ENCODE measurements at regions not wholly inside any gene's neighbourhood (a gene's known extent, or its start where the extent isn't known, plus 50 kb on each side); places are given as distances from the start of the nearest gene placed in this dataset.

- Histone ChIP-seq H4K20me1 (replicated peaks; ENCODE audit: control insufficient read depth, insufficient read depth, low read length) (no peaks in the 10 kb centered on the region), H3K9ac (ENCODE audit: insufficient read depth in 1 of 2, low read depth in 2 of 2, low read length in 2 of 2) (no peak overlapping the region), H3K36me3 (ENCODE audit: control insufficient read depth, insufficient read depth, low read length) (no peaks in the 10 kb centered on the region), H3K27me3 (ENCODE audit: control insufficient read depth in 2 of 2, insufficient read depth in 2 of 2, low read length in 2 of 2) (no peaks in the 10 kb centered on the region), H3K27ac (ENCODE audit: extremely low read depth, low read depth, low read length) (no peak overlapping the region), H3K4me1 (replicated peaks in 1 of 2; ENCODE audit: control insufficient read depth in 2 of 2, insufficient read depth in 2 of 2, low read length in 2 of 2) (no peaks in the 10 kb centered on the region), H3K9me1 (ENCODE audit: control insufficient read depth, insufficient read depth, low read length) (no peaks in the 10 kb centered on the region), H3K79me2 (ENCODE audit: control insufficient read depth, insufficient read depth, low read length) (no peaks in the 10 kb centered on the region), H3K4me3 (no peak overlapping the region), H3K4me2 (ENCODE audit: insufficient read depth, low read length) (no peak overlapping the region), H2AFZ (ENCODE audit: low read depth, low read length) (no peak overlapping the region), H3K9me3 (replicated peaks; ENCODE audit: control insufficient read depth, insufficient read depth, low read depth, low read length) (peaks cover 7% of the 10 kb centered on the region)
- no TSS peak for BruUV-seq (replicated peaks)
- in situ Hi-C loops (cut with MboI) (no loop called here), intact Hi-C loops (cut with micrococcal nuclease) (no loop called here)
- ChIA-PET CTCF (ENCODE audit: low intra/inter-chr PET ratio) (no interaction called here), POLR2A (no interaction called here)
- WGBS (ENCODE audit: insufficient coverage, low coverage, missing lambda C conversion rate) = 1% methylated on average over 7 of the region's 7 CpGs
- no peak for FAIRE-seq
- no peak for TF ChIP-seq BRCA1 (IDR thresholded peaks at IDR 0.05)
- no peak for TF ChIP-seq BRCA1 (CRISPR knock-in tag; IDR thresholded peaks at IDR 0.05)
- TF ChIP-seq HCFC1 (IDR thresholded peaks at IDR 0.05; ENCODE audit: low read depth, low read length) = no peak
- TF ChIP-seq TAL1 (IDR thresholded peaks at IDR 0.05) = no peak
- no peak for TF ChIP-seq ZKSCAN8 (CRISPR knock-in tag; IDR thresholded peaks at IDR 0.05)
- no peak for TF ChIP-seq RNF2 (IDR thresholded peaks at IDR 0.05)
- no peak for TF ChIP-seq TGIF2 (CRISPR knock-in tag; IDR thresholded peaks at IDR 0.05)
- no peak for TF ChIP-seq TRIM25 (IDR thresholded peaks at IDR 0.05; ENCODE audit: borderline replicate concordance)
- TF ChIP-seq MLLT1 (IDR thresholded peaks at IDR 0.05) = no peak
- TF ChIP-seq ZNF436 (CRISPR knock-in tag; IDR thresholded peaks at IDR 0.05) = no peak
- no peak for TF ChIP-seq ZNF354B (CRISPR knock-in tag; IDR thresholded peaks at IDR 0.05)
- no peak for TF ChIP-seq CREB1 (IDR thresholded peaks at IDR 0.05)
- no peak for TF ChIP-seq CREB1 (CRISPR knock-in tag; IDR thresholded peaks at IDR 0.05)
- TF ChIP-seq POLR2A (conservative IDR thresholded peaks at IDR 0.05) = no peak
- no peak for TF ChIP-seq VEZF1 (CRISPR knock-in tag; IDR thresholded peaks at IDR 0.05)
- TF ChIP-seq MITF (IDR thresholded peaks at IDR 0.05) = no peak
- TF ChIP-seq ZNF280A (IDR thresholded peaks at IDR 0.05; ENCODE audit: low read depth, partially characterized antibody) = no peak
- no peak for TF ChIP-seq ZNF143 (CRISPR knock-in tag; IDR thresholded peaks at IDR 0.05)
- DNase-seq (ENCODE audit: extremely low read depth in 1 of 4, low spot score in 3 of 4) = no peak
- ATAC-seq = no peak
Measured at GRCh38 chr5:32851559-32852173, 140.5 kb downstream of the NPR3 start.
